ENCODE measurements at regions not wholly inside any gene's neighbourhood (a gene's known extent, or its start where the extent isn't known, plus 50 kb on each side); places are given as distances from the start of the nearest gene placed in this dataset.

- Histone ChIP-seq H3K27me3 (ENCODE audit: control insufficient read depth, insufficient read depth, low read length) (no peaks in the 10 kb centered on the region), H3K36me3 (ENCODE audit: control insufficient read depth, insufficient read depth, low read length) (no peaks in the 10 kb centered on the region), H3K27ac (no peak overlapping the region), H3K4me1 (no peaks in the 10 kb centered on the region), H3K4me3 (ENCODE audit: low read depth, low read length) (no peak overlapping the region), H3K9me3 (ENCODE audit: control insufficient read depth, low read length) (no peaks in the 10 kb centered on the region), H2AFZ (no peak overlapping the region), H3K4me2 (ENCODE audit: low read length) (no peak overlapping the region), H3K79me2 (no peaks in the 10 kb centered on the region), H3K9ac (no peak overlapping the region)
- TF ChIP-seq CTCF (IDR thresholded peaks at IDR 0.05): no peak
These were observed 113.4 kb upstream of the RAB4A start for GRCh38 chr1:229157480-229157879.

DNA sequence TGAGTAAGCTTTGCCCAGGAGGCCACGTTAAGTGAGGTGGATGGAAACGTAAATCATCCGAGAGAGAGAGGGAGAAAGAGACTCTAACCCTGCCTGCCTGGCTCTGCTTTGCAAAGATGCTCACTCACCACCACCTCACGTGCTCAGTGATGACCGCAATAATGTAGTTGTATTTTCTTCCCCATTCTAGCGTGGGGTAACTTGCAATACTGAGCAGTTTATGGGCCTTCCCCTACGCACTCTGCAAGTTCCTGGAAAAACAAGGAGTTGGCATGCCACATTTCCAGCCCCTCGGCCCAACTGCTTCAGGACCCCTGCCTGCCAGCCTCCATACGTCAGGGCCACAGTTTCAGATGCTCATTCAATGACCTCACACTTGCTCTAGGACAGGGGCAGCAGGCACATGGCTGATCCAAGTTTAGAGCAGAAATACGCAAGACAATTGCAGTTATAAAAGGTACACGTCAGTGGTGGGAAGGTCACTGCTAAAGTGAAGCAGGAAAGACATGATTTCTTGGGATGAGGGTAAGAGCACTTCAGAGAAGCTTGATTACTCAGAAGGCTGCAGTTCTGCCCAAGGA is 112.5 kb upstream of the RAB4A start:
- Histone ChIP-seq H3K4me3 (ENCODE audit: low read depth, low read length) (no peak overlapping the region), H2AFZ (no peak overlapping the region), H3K79me2 (no peaks in the 10 kb centered on the region), H3K27ac (no peak overlapping the region), H3K36me3 (ENCODE audit: control insufficient read depth, insufficient read depth, low read length) (no peaks in the 10 kb centered on the region), H3K4me2 (ENCODE audit: low read length) (no peak overlapping the region), H3K4me1 (no peaks in the 10 kb centered on the region), H3K9ac (no peak overlapping the region), H3K9me3 (ENCODE audit: control insufficient read depth, low read length) (no peaks in the 10 kb centered on the region), H3K27me3 (ENCODE audit: control insufficient read depth, insufficient read depth, low read length) (no peaks in the 10 kb centered on the region)
- no peak for TF ChIP-seq CTCF (IDR thresholded peaks at IDR 0.05)

- H3K9me3 ChIP-seq (ENCODE audit: control insufficient read depth, low read length): no peaks in the 10 kb centered on the region
- no peaks in the 10 kb centered on the region for H3K79me2 ChIP-seq
- H2AFZ ChIP-seq: no peak overlapping the region
- no peak overlapping the region for H3K27ac ChIP-seq
- TF ChIP-seq CTCF (IDR thresholded peaks at IDR 0.05): no peak
- no peak overlapping the region for H3K4me3 ChIP-seq (ENCODE audit: low read depth, low read length)
- H3K4me2 ChIP-seq (ENCODE audit: low read length): no peak overlapping the region
- H3K4me1 ChIP-seq: no peaks in the 10 kb centered on the region
- no peaks in the 10 kb centered on the region for H3K27me3 ChIP-seq (ENCODE audit: control insufficient read depth, insufficient read depth, low read length)
- no peaks in the 10 kb centered on the region for H3K36me3 ChIP-seq (ENCODE audit: control insufficient read depth, insufficient read depth, low read length)
- no peak overlapping the region for H3K9ac ChIP-seq
These were observed 112.0 kb upstream of the RAB4A start for GRCh38 chr1:229158927-229159326.

- H3K27me3 ChIP-seq (ENCODE audit: control insufficient read depth, insufficient read depth, low read length): no peaks in the 10 kb centered on the region
- no peak overlapping the region for H3K4me2 ChIP-seq (ENCODE audit: low read length)
- no peak overlapping the region for H3K4me3 ChIP-seq (ENCODE audit: low read depth, low read length)
- no peaks in the 10 kb centered on the region for H3K79me2 ChIP-seq
- H3K4me1 ChIP-seq: peaks cover 5% of the 10 kb centered on the region
- H3K9me3 ChIP-seq (ENCODE audit: control insufficient read depth, low read length): no peaks in the 10 kb centered on the region
- no peak for TF ChIP-seq CTCF (IDR thresholded peaks at IDR 0.05)
- no peak overlapping the region for H2AFZ ChIP-seq
- H3K27ac ChIP-seq: no peak overlapping the region
- H3K36me3 ChIP-seq (ENCODE audit: control insufficient read depth, insufficient read depth, low read length): no peaks in the 10 kb centered on the region
- H3K9ac ChIP-seq: no peak overlapping the region
These were observed 111.0 kb upstream of the RAB4A start for GRCh38 chr1:229159668-229160544.

All from parathyroid adenoma (tissue), 2 donors.